ENCODE measurements at regions not wholly inside any gene's neighbourhood (a gene's known extent, or its start where the extent isn't known, plus 50 kb on each side); places are given as distances from the start of the nearest gene placed in this dataset.
"Not testable (repeated sequence)": the region's sequence is repeated elsewhere in the genome, so short reads cannot be mapped to it uniquely, and the experiment has no call there.

DNA sequence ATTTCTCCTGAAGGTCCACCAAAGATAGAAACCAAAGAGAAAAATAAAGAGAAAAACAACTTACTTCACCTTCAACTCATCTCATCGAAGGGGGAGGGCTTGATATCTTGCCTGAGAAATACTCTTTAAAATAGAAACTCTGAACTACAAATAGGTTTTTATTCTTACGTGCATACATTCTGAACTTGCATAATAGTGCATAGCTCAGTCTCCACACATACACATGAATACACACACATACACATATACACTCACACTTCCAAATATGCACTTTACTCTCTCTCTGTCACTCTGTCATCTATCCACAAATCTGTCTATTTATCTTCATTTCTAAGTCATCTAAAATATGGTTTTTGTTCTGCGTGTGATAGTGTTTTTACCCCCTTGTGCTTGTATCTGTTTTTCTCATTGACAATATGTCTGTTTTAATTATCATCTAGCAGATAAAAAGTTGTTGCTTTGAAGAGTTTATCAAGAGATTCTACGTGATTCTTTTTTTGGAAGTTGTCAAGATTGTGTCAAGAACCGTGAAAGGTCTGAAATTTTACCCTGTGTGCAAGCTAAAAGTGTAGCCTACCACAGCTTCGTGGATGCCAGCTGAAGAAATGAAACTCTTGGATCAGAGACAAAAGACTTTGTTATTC lies 468.8 kb downstream of the EPM2A start:
- no peak for DNase-seq

DNA sequence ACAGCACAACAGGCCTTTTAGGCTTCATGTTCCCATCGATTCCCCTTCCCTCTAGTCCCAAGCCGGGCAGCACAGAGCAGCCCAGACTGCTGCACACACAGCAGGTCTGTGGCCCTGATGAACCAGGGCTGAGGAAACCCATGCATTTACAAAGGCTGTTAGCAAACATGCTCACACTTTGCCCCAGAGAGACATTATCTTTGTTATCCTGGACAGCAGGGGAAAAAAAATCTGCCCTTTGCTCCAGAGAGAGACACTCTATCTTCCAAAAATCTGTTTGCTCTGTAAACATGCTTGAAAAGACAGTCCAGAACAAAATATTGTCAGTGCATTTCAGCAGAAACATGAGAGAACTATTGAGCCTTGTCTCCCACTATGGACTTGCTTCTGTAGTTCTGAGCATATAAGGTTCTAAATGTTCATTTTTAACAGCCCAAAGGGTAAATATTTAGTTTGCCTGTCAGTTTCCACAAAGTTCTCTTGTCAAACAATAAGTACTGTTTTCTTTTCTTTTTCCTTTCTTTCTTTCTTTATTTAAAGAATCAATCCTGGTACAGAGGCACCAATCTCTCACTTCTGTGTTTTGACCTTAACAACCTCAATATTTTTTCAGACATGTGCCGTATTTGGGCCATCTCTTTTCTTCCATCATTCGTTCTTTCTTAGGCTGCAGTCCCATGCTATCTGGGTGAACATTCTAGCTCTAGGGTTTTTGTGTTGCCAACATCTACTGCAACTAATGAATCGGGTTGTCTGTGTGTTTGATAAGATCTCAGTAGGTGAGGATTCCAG lies 468.0 kb downstream of the EPM2A start:
- no peak for DNase-seq

DNA sequence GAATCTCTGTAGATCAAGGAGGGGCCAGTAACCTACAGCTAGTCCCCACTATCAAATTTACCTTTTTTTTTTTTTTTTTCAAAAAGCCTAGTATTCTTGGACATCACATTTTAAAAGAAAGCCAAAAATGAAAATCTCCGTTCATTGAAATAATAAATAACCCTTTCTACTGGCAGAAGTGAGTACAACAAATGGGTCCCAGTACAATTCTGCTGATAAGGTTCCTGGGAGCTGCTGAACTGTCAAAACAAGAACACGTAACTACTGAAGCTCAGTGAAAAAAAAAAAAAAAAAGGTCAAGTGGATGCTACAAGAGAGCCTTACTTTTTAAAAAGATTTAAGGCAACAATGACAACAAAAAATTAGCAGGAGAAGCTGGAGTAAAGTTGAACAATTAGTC lies 464.9 kb downstream of the EPM2A start:
- DNase-seq: no peak

DNA sequence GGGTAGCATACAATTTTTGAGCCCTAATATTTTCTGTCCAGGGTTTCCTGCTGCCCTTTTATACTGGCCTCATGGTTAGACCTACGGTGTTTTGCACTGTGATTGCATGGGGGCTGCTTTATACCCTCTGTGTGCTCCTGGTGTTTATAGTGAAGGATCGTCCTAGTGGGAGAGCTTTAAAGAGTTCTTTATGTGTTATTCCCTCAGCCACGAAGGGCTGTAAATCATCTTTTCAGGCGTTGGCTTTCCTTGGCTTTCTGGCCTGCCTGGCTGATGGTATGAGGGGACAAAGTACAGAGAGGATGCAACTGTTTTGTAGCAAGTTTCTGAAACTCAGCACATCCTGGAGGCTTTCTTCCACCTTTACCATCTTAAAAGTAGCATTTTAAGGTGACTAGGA lies 464.3 kb downstream of the EPM2A start:
- no peak for DNase-seq

- DNase-seq: no peak
Observed at GRCh38 chr6:145271577-145271976, 463.7 kb downstream of the EPM2A start.

- no peak for DNase-seq
Observed at GRCh38 chr6:145272246-145272645, 463.1 kb downstream of the EPM2A start.

DNA sequence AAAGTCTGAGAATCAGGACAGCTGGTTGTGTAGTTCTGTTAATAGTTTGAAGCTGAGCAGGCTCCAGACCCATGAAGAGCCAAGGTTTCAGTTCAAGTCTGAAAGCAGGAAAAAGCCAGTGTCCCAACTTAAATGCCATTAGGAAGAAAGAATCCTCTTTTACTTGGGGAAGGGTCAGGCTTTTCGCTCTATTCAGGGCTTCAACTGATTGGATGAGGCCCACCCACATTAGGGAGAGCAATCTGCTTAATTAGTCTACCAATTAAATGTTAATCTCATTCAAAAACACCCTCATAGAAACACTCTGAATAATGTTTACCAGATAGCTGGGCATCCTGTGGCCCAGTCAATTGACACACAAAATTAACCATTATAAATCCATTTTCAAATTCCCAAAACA lies 462.2 kb downstream of the EPM2A start:
- DNase-seq: no peak

- DNase-seq: no peak
Observed at GRCh38 chr6:145274083-145274482, 461.2 kb downstream of the EPM2A start.

DNA sequence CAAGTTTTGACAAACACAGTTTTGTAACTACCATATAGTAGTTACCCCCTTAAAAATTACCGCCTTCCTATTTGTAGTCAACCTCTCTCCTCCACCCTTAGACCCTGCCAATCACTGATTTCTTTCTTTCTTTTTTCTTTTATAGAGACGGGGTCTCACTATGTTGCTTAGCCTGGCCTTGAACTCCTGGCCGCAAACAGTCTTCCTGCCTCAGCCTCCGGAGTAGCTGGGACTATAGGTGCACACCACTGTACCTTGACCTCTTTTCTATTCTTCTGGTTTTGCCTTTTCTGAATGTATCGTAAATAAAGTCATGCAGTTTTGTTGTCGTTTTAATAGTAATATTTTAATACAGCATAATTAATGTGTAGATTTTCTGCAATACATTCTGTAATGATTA lies 460.3 kb downstream of the EPM2A start:
- no peak for DNase-seq

DNA sequence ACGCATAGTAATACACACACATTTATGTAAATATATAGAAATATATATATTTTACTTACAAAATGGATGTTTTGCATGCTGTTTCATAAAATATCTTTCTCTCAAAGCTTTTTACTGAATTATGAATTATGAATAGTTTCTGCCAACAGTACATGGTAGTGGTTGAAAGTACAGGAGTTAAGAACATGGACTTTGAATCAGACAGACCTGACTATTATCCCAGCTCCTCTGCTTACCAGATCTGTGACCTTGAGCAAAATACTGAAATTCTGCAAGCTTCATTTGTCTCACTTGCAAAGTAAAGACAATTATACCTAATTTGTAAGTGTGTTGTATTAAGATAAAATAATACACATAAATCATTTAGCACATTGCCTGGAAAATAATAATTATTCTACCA lies 459.5 kb downstream of the EPM2A start:
- DNase-seq: no peak

DNA sequence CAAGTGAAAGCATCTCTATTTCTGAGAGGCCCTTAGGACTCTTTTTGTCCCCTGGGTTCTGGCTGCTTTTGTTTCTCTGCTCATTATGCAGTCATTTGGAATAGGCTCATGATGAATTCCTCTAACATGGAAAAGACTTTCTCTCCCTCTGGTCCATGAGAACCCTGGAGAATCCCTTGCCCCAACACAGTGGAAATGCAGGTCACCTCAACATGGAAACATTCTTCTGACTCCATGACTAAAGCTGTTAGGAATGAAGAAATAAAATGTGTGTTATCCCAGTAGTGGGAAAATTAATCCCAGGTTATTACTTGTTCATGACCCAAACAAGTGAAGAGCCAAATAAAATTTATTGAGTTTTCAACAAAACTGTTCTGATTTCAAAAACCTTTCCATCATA lies 458.6 kb downstream of the EPM2A start:
- DNase-seq: no peak

DNA sequence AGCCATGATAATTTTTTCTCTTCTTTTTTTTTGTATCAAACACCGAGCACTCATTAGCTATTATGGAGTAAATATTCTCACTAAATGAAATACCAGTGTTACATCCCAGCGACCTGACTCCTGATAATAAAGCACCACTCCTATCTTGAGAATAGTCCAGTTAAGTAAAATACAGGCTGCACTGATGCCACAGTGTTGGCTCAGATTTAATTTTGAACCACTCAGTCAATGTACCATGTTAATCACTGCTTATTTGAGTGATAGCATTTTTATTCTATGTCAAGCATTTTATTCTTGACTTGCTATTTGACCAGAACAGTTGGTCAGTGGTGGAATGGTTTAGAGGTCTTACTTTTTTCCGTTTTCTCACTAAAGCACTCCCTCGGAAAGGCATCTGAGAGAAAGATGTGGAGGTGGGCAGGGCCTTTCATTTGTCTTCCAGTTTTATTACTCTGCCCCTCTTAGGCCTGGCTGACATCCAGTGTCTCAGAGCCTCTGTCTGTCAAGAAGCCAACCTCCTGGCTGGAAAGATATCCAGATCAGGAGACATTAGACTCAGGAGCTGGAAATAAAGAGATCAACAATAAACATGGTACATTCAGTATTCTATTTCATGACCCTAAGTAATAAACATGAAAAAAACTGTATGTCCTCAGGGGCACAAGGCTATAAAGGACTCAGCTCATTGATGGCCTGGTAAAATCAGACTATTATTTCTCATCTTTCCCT lies 457.8 kb downstream of the EPM2A start:
- no peak for DNase-seq

- no peak for DNase-seq
Observed at GRCh38 chr6:145278163-145278807, 457.0 kb downstream of the EPM2A start.

GRCh38 chr6:145279551-145279950 lies 455.8 kb downstream of the EPM2A start:
- no peak for DNase-seq

DNA sequence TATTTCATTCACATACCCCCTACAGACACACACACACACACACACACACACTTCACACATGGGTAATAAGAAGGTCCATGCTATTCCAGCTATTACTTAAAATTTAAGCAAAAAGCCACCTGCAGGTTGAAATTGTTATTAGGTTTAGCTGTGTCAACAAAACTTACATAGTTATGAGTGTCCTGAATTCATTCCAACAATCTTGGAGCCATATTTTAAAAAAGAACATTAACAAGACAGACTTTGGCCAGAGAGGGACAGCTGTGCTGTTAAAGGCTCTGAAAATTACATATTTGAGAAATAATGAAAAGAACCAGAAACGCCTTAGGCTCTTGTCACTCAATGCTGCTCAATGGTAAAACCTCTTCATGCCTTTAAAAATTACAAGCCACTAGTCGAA lies 455.3 kb downstream of the EPM2A start:
- DNase-seq: no peak

GRCh38 chr6:145283209-145283608 lies 452.1 kb downstream of the EPM2A start:
- DNase-seq: not testable (repeated sequence)

DNA sequence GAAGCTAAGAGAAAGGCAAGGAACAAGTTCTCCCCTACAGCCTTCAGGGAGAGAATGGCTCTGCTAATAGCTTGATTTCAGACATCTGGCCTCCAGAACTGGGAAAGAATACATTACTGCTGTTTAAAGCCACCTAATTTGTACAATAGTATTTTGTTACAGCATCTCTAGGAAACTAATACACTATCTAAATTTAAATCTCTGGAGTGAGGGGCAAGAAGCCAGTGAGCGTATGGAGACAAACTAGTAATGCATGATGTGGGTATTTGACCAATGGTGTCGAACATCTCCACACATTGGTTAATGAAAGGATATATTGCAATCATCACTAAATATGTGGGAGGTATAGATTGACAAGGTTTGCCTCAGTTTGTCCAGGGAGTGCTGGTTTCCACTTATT lies 451.5 kb downstream of the EPM2A start:
- DNase-seq: no peak

DNA sequence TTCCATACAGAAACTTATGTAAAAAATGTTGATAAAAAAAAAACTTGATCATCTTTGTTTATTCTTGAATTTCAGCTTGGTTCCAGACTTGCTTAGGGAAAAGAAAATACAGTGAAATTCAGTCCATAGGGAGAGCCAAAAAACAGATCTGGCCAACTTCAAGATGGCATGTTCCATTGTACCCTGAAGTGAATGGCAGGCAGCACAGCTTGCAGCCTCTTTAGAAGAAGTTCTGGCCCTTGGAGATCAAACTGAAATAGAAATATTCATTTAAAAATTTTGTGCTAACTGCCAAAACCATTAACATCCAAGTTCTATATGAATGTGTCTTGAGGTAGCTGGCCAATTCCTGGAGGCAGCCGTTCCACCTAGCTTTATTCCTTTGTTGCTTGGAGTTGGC lies 448.4 kb downstream of the EPM2A start:
- no peak for DNase-seq

DNA sequence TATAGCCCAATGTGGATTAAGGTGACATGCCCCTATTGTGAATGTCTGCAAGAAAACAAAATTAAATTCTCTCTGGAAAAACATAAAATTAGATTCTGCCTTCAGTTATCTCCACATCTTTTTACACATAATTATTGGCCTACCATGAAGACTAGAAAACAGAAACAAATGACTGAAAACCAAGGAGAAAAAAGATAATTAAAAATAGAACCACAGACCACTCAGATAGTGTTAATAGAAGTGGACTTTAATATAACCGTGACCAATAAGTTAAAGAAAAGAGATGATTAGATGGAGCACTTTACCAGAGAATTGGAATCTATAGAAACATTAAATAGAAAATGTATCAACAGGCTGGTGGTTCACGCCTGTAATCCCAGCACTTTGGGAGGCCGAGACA lies 445.7 kb downstream of the EPM2A start:
- no peak for DNase-seq

DNA sequence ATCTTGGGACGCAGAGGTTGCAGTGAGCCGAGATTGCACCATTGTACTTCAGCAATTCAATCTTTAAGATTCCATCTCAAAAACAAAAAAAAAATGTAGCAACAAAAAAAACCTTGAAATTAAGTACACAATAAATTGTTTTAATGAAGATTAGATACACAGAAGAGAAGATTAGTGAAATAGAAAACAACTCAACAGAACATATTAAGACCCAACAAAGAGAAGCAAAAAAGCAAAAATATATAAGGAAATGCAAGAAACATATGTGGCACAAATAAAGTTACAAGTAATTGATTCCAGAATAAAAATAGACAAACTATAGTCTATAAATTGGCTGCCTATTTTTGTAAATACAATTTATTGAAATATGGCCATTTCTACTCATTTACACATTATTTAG lies 445.2 kb downstream of the EPM2A start:
- DNase-seq: no peak

DNA sequence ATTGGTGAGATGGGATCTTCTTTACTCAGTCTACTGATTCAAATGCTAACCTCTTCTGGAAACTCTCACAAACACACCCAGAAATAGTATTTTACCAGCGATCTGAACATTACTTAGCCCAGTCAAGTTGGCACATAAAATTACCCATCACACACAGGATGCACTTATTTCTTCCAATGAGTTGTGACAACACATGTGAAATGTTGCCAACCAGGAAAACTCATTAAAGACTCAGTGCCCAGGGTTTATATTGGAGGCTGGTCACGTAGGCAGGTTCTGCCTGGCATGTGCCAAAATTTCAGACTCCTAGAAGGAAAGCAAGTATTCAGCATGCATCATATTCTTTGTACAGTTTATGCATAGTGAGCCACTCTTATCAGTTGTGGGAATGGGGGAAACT lies 443.3 kb downstream of the EPM2A start:
- DNase-seq: no peak

- no peak for DNase-seq
Observed at GRCh38 chr6:145294942-145295341, 440.4 kb downstream of the EPM2A start.

DNA sequence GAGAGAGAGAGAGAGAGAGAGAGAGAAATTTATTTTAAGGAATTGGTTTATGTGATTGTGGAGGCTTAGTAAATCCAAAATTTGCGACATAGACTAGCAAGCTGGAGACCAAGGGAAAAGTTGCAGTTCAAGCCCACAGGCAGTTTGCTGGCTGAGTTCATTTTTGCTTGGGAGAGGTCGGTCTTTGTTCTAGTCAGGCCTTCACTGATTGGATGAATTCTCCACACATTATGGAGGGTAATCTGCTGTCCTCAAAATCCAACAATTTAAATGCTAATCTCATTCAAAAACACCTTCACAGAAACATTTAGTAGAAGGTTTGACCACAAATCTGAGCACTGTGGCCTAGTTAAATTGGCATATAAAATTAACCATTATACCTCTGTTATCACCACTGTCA lies 439.6 kb downstream of the EPM2A start:
- DNase-seq: no peak

- DNase-seq: no peak
Observed at GRCh38 chr6:145305670-145306069, 429.6 kb downstream of the EPM2A start.

Data from activated T-cell treated with anti-CD3 and anti-CD28 coated beads, Interleukin-2, amount 50 U/mL, for 1 hour (primary cell).